SK-N-SH (cell line): ENCODE measurements at regions not wholly inside any gene's neighbourhood (a gene's known extent, or its start where the extent isn't known, plus 50 kb on each side); places are given as distances from the start of the nearest gene placed in this dataset.

Experiments used
- CTCF ChIA-PET: fragments of 300-600, 350-600 bp; formaldehyde crosslinking; extraction: SDS; loops from one replicate; lab custom pipeline; 2021; lab: Yijun Ruan, JAX
- POLR2A ChIA-PET: fragments of 350-600 bp; sonication (Branson Sonifier 250); formaldehyde crosslinking; extraction: SDS; loops from one replicate; lab custom pipeline; 2020; ENCODE audit warnings: antibody characterized with exemption, inconsistent platforms; lab: Yijun Ruan, JAX
- DNase-seq: peaks from one replicate; pipeline ENCODE4 v3.0.0; 2012
- H2AFZ ChIP-seq: fragments of 200-600 bp; sonication (generic); 2 replicates; pipeline ENCODE4 v1.8.1; 2016; ENCODE audit warnings: antibody characterized with exemption, mild to moderate bottlenecking, low read depth
- H3F3A ChIP-seq: fragments of 200-600 bp; sonication (generic); replicated peaks from 2 replicates; pipeline ENCODE3; 2016; ENCODE audit warnings: antibody characterized with exemption, mild to moderate bottlenecking; ENCODE audit not compliant: insufficient read depth
- H3K27ac ChIP-seq, 2 experiments: fragments of 200-500 bp in 1 of 2; fragments of 200-600 bp in 1 of 2; sonication (Bioruptor generic) in 1 of 2; sonication (generic), shearing (Covaris generic) in 1 of 2; 2 replicates each; pipeline versions ENCODE4 v1.5.1 to v1.6.1; 2014 to 2016; ENCODE audit warnings: low read depth in 2 of 2, inconsistent platforms in 1 of 2, low read length in 1 of 2, mild to moderate bottlenecking in 1 of 2, mixed read lengths in 1 of 2
- H3K27me3 ChIP-seq: fragments of 200-600 bp; sonication (generic), shearing (Covaris generic); 2 replicates; pipeline ENCODE4 v1.6.1; 2016; ENCODE audit warnings: mixed run types; ENCODE audit not compliant: insufficient read depth
- H3K36me3 ChIP-seq, 2 experiments: fragments of 200-500 bp in 1 of 2; fragments of 200-600 bp in 1 of 2; sonication (Bioruptor generic) in 1 of 2; sonication (generic) in 1 of 2; replicated peaks in 1 of 2; 2 replicates each; pipeline versions ENCODE3 to v1.5.1; 2014 to 2016; ENCODE audit warnings: low read length in 1 of 2, mild to moderate bottlenecking in 1 of 2; ENCODE audit not compliant: insufficient read depth in 2 of 2, control insufficient read depth in 1 of 2
- H3K4me1 ChIP-seq, 2 experiments: fragments of 200-500 bp in 1 of 2; fragments of 200-600 bp in 1 of 2; sonication (Bioruptor generic) in 1 of 2; sonication (generic), shearing (Covaris generic) in 1 of 2; 2 replicates each; pipeline versions ENCODE4 v1.5.1 to v1.6.1; 2014 to 2016; ENCODE audit warnings: low read depth in 1 of 2, low read length in 1 of 2, mixed run types in 1 of 2; ENCODE audit not compliant: insufficient read depth in 2 of 2, control insufficient read depth in 1 of 2
- H3K4me2 ChIP-seq: fragments of 200-600 bp; sonication (generic), shearing (Covaris generic); 2 replicates; pipeline ENCODE4 v1.6.1; 2017; ENCODE audit warnings: mixed run types
- H3K4me3 ChIP-seq, 2 experiments: fragments of 200-500 bp in 1 of 2; fragments of 200-600 bp in 1 of 2; sonication (Bioruptor generic) in 1 of 2; sonication (generic), shearing (Covaris generic) in 1 of 2; 2 replicates each; pipeline versions ENCODE4 v1.5.1 to v1.8.1; 2014 to 2016; ENCODE audit warnings: low read depth in 2 of 2, inconsistent platforms in 1 of 2, low read length in 1 of 2, mild to moderate bottlenecking in 1 of 2, mixed read lengths in 1 of 2, moderate library complexity in 1 of 2
- H3K79me2 ChIP-seq: fragments of 200-600 bp; sonication (generic); 2 replicates; pipeline ENCODE4 v1.8.1; 2017; ENCODE audit warnings: mild to moderate bottlenecking; ENCODE audit not compliant: insufficient read depth
- H3K9ac ChIP-seq: fragments of 200-600 bp; sonication (generic); 2 replicates; pipeline ENCODE4 v1.6.1; 2017; ENCODE audit warnings: mixed run types
- H3K9me2 ChIP-seq: fragments of 200-600 bp; sonication (generic); 2 replicates; pipeline ENCODE4 v1.6.1; 2017; ENCODE audit warnings: mixed run types
- H3K9me3 ChIP-seq: fragments of 200-600 bp; sonication (generic); 2 replicates; pipeline ENCODE4 v1.6.1; 2017; ENCODE audit warnings: mixed run types, mild to moderate bottlenecking, moderate library complexity
- H4K20me1 ChIP-seq: fragments of 200-600 bp; sonication (generic); 2 replicates; pipeline ENCODE4 v1.6.1; 2017; ENCODE audit warnings: mild to moderate bottlenecking, mixed run types; ENCODE audit not compliant: insufficient read depth
- ELF1 ChIP-seq: IDR thresholded peaks from 2 replicates; pipeline ENCODE4 v1.4.0; 2012
- EP300 ChIP-seq, 2 experiments: IDR thresholded peaks; 2 replicates each; pipeline versions ENCODE4 v1.4.0 to v1.6.1; 2012; ENCODE audit warnings: borderline replicate concordance in 1 of 2, low read depth in 1 of 2, low read length in 1 of 2
- EZH2phosphoT487 ChIP-seq: fragments of 200-600 bp; sonication (generic); IDR thresholded peaks from 2 replicates; pipeline ENCODE4 v1.6.1; 2017; ENCODE audit warnings: low read depth, mixed run types, mild to moderate bottlenecking, antibody characterized with exemption, moderate library complexity, borderline replicate concordance
- FOSL2 ChIP-seq: IDR thresholded peaks from 2 replicates; pipeline ENCODE4 v1.4.0; 2012; ENCODE audit warnings: low read depth, mild to moderate bottlenecking, moderate library complexity, borderline replicate concordance
- FOXJ3 ChIP-seq: sonication (generic); formaldehyde crosslinking; IDR thresholded peaks from 2 replicates; pipeline ENCODE4 v1.5.1; 2020; ENCODE audit warnings: mild to moderate bottlenecking, missing genetic modification reagents
- FOXM1 ChIP-seq: IDR thresholded peaks from 2 replicates; pipeline ENCODE4 v1.4.0; 2012; ENCODE audit warnings: low read depth, mild to moderate bottlenecking
- GABPA ChIP-seq: IDR thresholded peaks from 2 replicates; pipeline ENCODE4 v1.4.0; 2012; ENCODE audit warnings: low read depth, mild to moderate bottlenecking
- IRF3 ChIP-seq: fragments of 150-350 bp; IDR thresholded peaks from 2 replicates; pipeline ENCODE4 v1.6.1; 2016; ENCODE audit warnings: mild to moderate bottlenecking, low read depth, low read length
- MEF2A ChIP-seq: IDR thresholded peaks from 2 replicates; pipeline ENCODE4 v1.4.0; 2012; ENCODE audit warnings: low read depth, borderline replicate concordance
- MXI1 ChIP-seq: IDR thresholded peaks from 2 replicates; pipeline ENCODE4 v1.6.1; 2012; ENCODE audit warnings: mild to moderate bottlenecking, low read depth, low read length, improper control_type of control experiment
- PBX3 ChIP-seq: IDR thresholded peaks from 2 replicates; pipeline ENCODE4; 2012
- POLR2AphosphoS5 ChIP-seq: IDR thresholded peaks from 2 replicates; pipeline ENCODE4 v1.6.1; 2012; ENCODE audit warnings: low read depth, low read length
- RCOR1 ChIP-seq: fragments of 150-350 bp; IDR thresholded peaks from 2 replicates; pipeline ENCODE4 v1.6.1; 2017; ENCODE audit warnings: antibody characterized with exemption, low read length
- RXRA ChIP-seq: IDR thresholded peaks from 2 replicates; pipeline ENCODE4 v1.4.0; 2012; ENCODE audit warnings: low read depth, mild to moderate bottlenecking, borderline replicate concordance
- SIN3A ChIP-seq: IDR thresholded peaks from 2 replicates; pipeline ENCODE4 v1.6.1; 2012; ENCODE audit warnings: low read depth, mild to moderate bottlenecking, low read length, moderate library complexity, borderline replicate concordance
- SMC3 ChIP-seq: IDR thresholded peaks from 2 replicates; pipeline ENCODE4 v1.6.1; 2012; ENCODE audit warnings: low read depth, low read length, improper control_type of control experiment
- TAF1 ChIP-seq: IDR thresholded peaks from 2 replicates; pipeline ENCODE4 v1.6.1; 2012; ENCODE audit warnings: low read depth, mild to moderate bottlenecking, low read length, moderate library complexity, borderline replicate concordance
- TEAD4 ChIP-seq: IDR thresholded peaks from 2 replicates; pipeline ENCODE4 v1.4.0; 2012; ENCODE audit warnings: mild to moderate bottlenecking, borderline replicate concordance; ENCODE audit not compliant: insufficient read depth
- USF1 ChIP-seq: IDR thresholded peaks from 2 replicates; pipeline ENCODE4 v1.4.0; 2012; ENCODE audit warnings: low read depth, borderline replicate concordance
- ZBTB33 ChIP-seq: IDR thresholded peaks from 2 replicates; pipeline ENCODE4 v1.4.0; 2012; ENCODE audit warnings: low read depth, borderline replicate concordance
- WGBS: methylation state at CpG from one replicate; pipeline ENCODE4 v1.1.6; 2017; ENCODE audit warnings: low lambda C conversion rate; 5-methylcytosine and 5-hydroxymethylcytosine counted together

GRCh38 chr1:65694933-65695332 is 97.8 kb upstream of the PDE4B start:
- no peak overlapping the region for H3K4me2 ChIP-seq
- H2AFZ ChIP-seq, result no peak overlapping the region
- H3K4me3 ChIP-seq, result no peak overlapping the region
- ChIA-PET CTCF (interaction anchor here (0.7 kb wide), 1 partner anchor 177 kb away, joined by 3 read pairs; no protein-coding TSS in a partner anchor), POLR2A (no interaction called here)
- H3K79me2 ChIP-seq, result no peaks in the 10 kb centered on the region
- H3K4me1 ChIP-seq, result no peaks in the 10 kb centered on the region
- H3K9ac ChIP-seq, result no peak overlapping the region
- H4K20me1 ChIP-seq, result no peaks in the 10 kb centered on the region
- WGBS, result 36% methylated on average over 2 of the region's 2 CpGs
- H3F3A ChIP-seq, result no peaks in the 10 kb centered on the region
- DNase-seq, result no peak
- H3K27ac ChIP-seq, result no peak overlapping the region
- TF ChIP-seq SMC3, result no peak
- no peak for TF ChIP-seq RCOR1
- TF ChIP-seq FOXM1, result no peak
- TF ChIP-seq EP300 (IDR thresholded peaks at IDR 0.05; ENCODE audit: borderline replicate concordance in 1 of 2, low read depth in 1 of 2, low read length in 1 of 2), result no peak
- TF ChIP-seq POLR2AphosphoS5, result no peak
- no peak for TF ChIP-seq USF1
- no peak for TF ChIP-seq GABPA
- no peak for TF ChIP-seq FOXJ3 (CRISPR knock-in tag)
- no peak for TF ChIP-seq ZBTB33
- no peaks in the 10 kb centered on the region for H3K27me3 ChIP-seq
- no peaks in the 10 kb centered on the region for H3K36me3 ChIP-seq
- H3K9me2 ChIP-seq, result no peaks in the 10 kb centered on the region
- no peaks in the 10 kb centered on the region for H3K9me3 ChIP-seq

- no peak overlapping the region for H3K27ac ChIP-seq
- ChIA-PET POLR2A (no interaction called here), CTCF (interaction anchor here (0.9 to 3.4 kb wide), 2 partner anchors 11 to 462 kb away, joined by 3 to 33 read pairs; no protein-coding TSS in a partner anchor)
- no peaks in the 10 kb centered on the region for H3K79me2 ChIP-seq
- 79% methylated on average over 2 of the region's 2 CpGs for WGBS
- H3K4me1 ChIP-seq, result no peaks in the 10 kb centered on the region
- no peak overlapping the region for H3K9ac ChIP-seq
- no peaks in the 10 kb centered on the region for H3F3A ChIP-seq
- H2AFZ ChIP-seq, result no peak overlapping the region
- no peaks in the 10 kb centered on the region for H3K9me2 ChIP-seq
- no peak overlapping the region for H3K4me2 ChIP-seq
- no peaks in the 10 kb centered on the region for H4K20me1 ChIP-seq
- H3K9me3 ChIP-seq, result no peaks in the 10 kb centered on the region
- H3K36me3 ChIP-seq, result no peaks in the 10 kb centered on the region
- H3K27me3 ChIP-seq, result no peaks in the 10 kb centered on the region
- DNase-seq, result no peak
- H3K4me3 ChIP-seq, result no peak overlapping the region
- TF ChIP-seq GABPA (no peak), ELF1 (no peak), FOXM1 (no peak), SIN3A (no peak), EZH2phosphoT487 (no peak), MXI1 (no peak), ZBTB33 (no peak), FOXJ3 (CRISPR knock-in tag) (no peak), TAF1 (no peak), FOSL2 (no peak), PBX3 (no peak), USF1 (no peak), MEF2A (no peak), IRF3 (no peak), TEAD4 (no peak), RXRA (no peak)
These were observed 94.1 kb upstream of the PDE4B start for GRCh38 chr1:65698590-65698989.
